ENCODE measurements at regions not wholly inside any gene's neighbourhood (a gene's known extent, or its start where the extent isn't known, plus 50 kb on each side); places are given as distances from the start of the nearest gene placed in this dataset.
"Not testable (repeated sequence)": the region's sequence is repeated elsewhere in the genome, so short reads cannot be mapped to it uniquely, and the experiment has no call there.

DNA sequence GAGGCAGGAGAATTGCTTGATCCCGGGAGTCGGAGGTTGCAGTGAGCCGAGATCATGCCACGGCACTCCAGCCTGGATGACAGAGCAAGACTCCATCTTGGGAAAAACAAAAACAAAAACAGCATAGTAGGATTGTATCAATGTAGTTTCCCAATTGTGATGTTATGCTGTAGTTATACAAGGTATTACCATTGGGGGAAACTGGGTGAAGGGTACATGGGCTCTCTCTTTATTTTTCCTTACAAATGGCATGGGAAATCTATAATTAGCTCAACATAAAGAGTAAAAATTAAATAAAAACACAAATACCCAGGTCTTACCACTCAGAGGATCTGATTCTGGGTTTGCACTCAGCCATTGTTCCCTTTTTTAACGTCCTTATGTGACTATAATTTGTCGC is 107.9 kb downstream of the KATNIP start:
- Histone ChIP-seq H3K4me3 (ENCODE audit: low read length) (no peak overlapping the region), H3K9ac (ENCODE audit: low read depth, low read length) (no peak overlapping the region), H3K9me3 (ENCODE audit: insufficient read depth, low read depth, low read length) (no peaks in the 10 kb centered on the region), H3K27ac (ENCODE audit: low read depth, low read length) (no peak overlapping the region), H3K36me3 (ENCODE audit: insufficient read depth, low read length) (peaks cover 5% of the 10 kb centered on the region; the same call in 1 of the 2 replicates), H3K4me1 (ENCODE audit: insufficient read depth, low read length) (no peaks in the 10 kb centered on the region), H3K27me3 (ENCODE audit: insufficient read depth, low read length) (no peaks in the 10 kb centered on the region)
- WGBS = 97% methylated on average over 6 of the region's 6 CpGs

DNA sequence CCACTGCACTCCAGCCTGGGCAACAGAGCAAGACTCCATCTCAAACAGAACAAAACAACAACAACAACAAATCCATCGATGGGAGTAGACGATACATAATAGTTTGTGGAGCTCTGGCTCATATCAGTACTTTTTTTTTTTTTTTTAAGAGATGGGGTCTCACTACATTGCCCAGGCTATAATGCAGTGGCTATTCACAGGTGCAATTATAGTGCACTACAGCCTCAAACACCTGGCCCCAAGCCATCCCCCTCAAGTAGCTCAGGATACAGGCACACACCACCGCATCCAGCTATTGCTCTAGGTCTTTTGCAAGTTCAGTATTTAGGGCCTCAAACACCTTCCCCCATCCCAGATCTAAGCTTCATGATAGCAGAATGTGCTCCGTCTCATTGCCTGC is 110.6 kb downstream of the KATNIP start:
- H3K36me3 ChIP-seq (ENCODE audit: insufficient read depth, low read length) = peaks cover 5% of the 10 kb centered on the region; the same call in 1 of the 2 replicates
- H3K27ac ChIP-seq (ENCODE audit: low read depth, low read length) = no peak overlapping the region
- no peaks in the 10 kb centered on the region for H3K4me1 ChIP-seq (ENCODE audit: insufficient read depth, low read length)
- WGBS = 97% methylated on average over 4 of the region's 4 CpGs
- H3K4me3 ChIP-seq (ENCODE audit: low read length) = no peak overlapping the region
- H3K27me3 ChIP-seq (ENCODE audit: insufficient read depth, low read length) = no peaks in the 10 kb centered on the region
- H3K9me3 ChIP-seq (ENCODE audit: insufficient read depth, low read depth, low read length) = no peaks in the 10 kb centered on the region
- H3K9ac ChIP-seq (ENCODE audit: low read depth, low read length) = no peak overlapping the region

DNA sequence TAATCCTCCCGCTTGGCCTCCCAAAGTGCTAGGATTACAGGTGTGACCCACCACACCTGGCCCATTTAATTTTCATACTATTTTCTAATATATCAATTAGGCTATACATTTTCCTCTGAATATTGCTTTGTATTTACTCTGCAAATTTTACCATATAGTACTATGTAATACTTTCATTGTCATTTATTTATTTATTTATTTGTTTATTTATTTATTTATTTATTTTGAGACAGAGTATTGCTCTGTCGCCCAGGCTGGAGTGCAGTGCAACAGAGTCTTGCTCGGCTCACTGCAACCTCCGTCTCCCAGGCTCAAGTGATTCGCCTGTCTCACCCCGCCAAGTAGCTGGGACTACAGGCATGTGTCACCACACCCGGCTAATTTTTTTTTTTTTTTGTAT is 113.3 kb downstream of the KATNIP start:
- not testable (repeated sequence) for H3K27me3 ChIP-seq (ENCODE audit: insufficient read depth, low read length); H3K36me3 ChIP-seq (ENCODE audit: insufficient read depth, low read length); H3K9ac ChIP-seq (ENCODE audit: low read depth, low read length); H3K4me3 ChIP-seq (ENCODE audit: low read length); H3K9me3 ChIP-seq (ENCODE audit: insufficient read depth, low read depth, low read length); H3K4me1 ChIP-seq (ENCODE audit: insufficient read depth, low read length); H3K27ac ChIP-seq (ENCODE audit: low read depth, low read length)
- WGBS = 95% methylated on average over 7 of the region's 7 CpGs

DNA sequence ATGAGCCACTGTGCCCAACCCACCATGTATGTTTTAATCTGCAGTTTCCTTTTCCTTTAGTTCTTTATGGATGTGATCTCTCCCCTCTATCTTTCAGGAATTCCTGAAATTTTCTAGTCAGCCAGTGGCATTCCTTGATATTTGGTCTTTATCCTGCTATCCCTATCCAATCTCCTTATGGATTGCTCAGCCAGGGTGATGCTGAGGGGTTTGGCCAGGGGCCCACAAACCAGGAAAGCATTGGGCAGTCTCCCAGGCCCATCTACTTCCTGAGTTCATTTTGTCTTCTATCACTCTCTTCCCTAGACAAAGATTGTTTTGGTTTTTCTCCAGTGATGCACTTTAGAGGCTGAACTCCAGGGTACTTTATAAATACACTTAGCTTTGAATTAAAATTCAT is 115.9 kb downstream of the KATNIP start:
- no peaks in the 10 kb centered on the region for H3K9me3 ChIP-seq (ENCODE audit: insufficient read depth, low read depth, low read length)
- no peak overlapping the region for H3K27ac ChIP-seq (ENCODE audit: low read depth, low read length)
- no peak overlapping the region for H3K4me3 ChIP-seq (ENCODE audit: low read length)
- no peaks in the 10 kb centered on the region for H3K36me3 ChIP-seq (ENCODE audit: insufficient read depth, low read length)
- H3K9ac ChIP-seq (ENCODE audit: low read depth, low read length) = no peak overlapping the region
- H3K27me3 ChIP-seq (ENCODE audit: insufficient read depth, low read length) = no peaks in the 10 kb centered on the region
- no peaks in the 10 kb centered on the region for H3K4me1 ChIP-seq (ENCODE audit: insufficient read depth, low read length)

DNA sequence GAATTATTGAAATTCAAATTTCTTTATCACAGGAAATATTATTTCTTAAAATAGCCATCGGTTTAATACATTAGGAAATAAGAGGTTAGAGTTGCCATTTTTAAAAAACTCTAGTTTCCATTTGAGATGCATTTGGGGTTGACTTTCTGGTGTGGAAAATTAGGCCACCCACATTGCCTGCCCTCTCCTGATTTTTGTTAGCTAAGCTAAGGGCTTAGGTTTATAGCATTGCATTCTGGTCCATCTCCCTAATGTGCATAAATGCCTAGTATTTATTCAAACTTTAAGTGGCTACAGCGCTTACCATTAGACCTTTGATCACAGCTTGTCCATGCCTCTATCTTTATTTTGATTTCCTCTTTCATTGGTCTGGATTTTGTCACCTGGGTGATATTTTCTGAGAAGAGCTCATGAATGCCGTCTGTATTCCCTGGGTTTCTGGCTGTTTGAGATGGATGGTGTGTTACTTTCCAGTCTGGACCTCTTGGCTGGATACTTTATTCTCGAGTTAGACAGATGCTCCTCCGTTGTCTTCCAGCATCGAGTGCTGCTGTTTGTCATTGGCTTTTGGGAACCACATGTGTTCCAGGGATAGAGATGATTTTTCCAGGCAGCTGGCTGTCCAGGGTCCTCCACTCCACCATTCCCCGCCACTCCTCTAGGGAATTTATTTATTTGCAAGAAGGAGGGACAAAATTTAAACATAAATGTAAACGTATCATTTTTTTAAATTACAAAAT is 120.3 kb downstream of the KATNIP start:
- Histone ChIP-seq H3K27me3 (ENCODE audit: insufficient read depth, low read length) (no peaks in the 10 kb centered on the region), H3K9me3 (ENCODE audit: insufficient read depth, low read depth, low read length) (no peaks in the 10 kb centered on the region), H3K27ac (ENCODE audit: low read depth, low read length) (no peak overlapping the region), H3K9ac (ENCODE audit: low read depth, low read length) (no peak overlapping the region), H3K36me3 (ENCODE audit: insufficient read depth, low read length) (no peaks in the 10 kb centered on the region), H3K4me1 (ENCODE audit: insufficient read depth, low read length) (no peaks in the 10 kb centered on the region), H3K4me3 (ENCODE audit: low read length) (no peak overlapping the region)
- WGBS = 93% methylated on average over 6 of the region's 8 CpGs

DNA sequence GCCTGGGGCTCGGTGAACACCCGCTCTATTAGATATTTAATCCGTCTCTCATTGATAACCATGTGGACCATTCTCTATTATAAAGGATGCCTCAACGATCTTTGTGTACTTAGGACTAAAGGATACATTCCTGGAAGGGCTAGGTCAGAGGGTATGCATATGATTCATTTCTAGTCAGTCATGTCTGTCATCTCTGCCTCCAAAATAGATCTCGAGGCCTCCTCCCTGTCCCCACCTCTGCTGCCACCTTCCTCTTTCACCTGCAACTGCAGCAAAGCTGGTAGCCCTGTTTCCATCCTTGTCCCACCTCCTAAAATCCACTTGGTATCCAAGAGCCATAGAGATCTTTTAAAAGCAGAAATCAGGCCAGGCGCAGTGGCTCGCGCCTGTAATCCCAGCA is 121.5 kb downstream of the KATNIP start:
- H3K9me3 ChIP-seq (ENCODE audit: insufficient read depth, low read depth, low read length) = no peaks in the 10 kb centered on the region
- H3K27ac ChIP-seq (ENCODE audit: low read depth, low read length) = no peak overlapping the region
- WGBS = 97% methylated on average over 8 of the region's 8 CpGs
- no peaks in the 10 kb centered on the region for H3K27me3 ChIP-seq (ENCODE audit: insufficient read depth, low read length)
- H3K36me3 ChIP-seq (ENCODE audit: insufficient read depth, low read length) = no peaks in the 10 kb centered on the region
- H3K4me3 ChIP-seq (ENCODE audit: low read length) = no peak overlapping the region
- no peaks in the 10 kb centered on the region for H3K4me1 ChIP-seq (ENCODE audit: insufficient read depth, low read length)
- no peak overlapping the region for H3K9ac ChIP-seq (ENCODE audit: low read depth, low read length)

DNA sequence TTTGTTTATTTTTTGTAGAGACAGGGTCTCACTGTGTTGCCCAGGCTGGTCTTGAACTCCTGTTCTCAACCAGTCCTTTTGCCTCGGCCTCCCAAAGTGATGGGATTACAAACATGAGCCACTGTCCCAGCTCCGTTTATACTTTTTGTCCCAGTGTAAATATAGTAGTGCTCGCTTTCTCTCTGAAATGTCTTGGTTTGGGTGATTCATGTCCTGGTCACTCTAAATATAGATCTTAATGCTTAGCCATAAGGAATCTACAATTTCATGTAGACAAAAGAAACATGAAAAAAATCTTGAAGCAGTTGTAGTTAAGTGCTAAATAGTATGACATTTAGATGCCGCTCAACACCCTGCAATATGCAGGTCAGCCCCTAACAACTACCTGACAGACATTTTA is 126.9 kb downstream of the KATNIP start:
- 100% methylated on average over 3 of the region's 4 CpGs for WGBS
- Histone ChIP-seq H3K4me3 (ENCODE audit: low read length) (no peak overlapping the region), H3K9me3 (ENCODE audit: insufficient read depth, low read depth, low read length) (no peaks in the 10 kb centered on the region), H3K27me3 (ENCODE audit: insufficient read depth, low read length) (no peaks in the 10 kb centered on the region), H3K36me3 (ENCODE audit: insufficient read depth, low read length) (peaks cover 26% of the 10 kb centered on the region), H3K27ac (ENCODE audit: low read depth, low read length) (no peak overlapping the region), H3K9ac (ENCODE audit: low read depth, low read length) (no peak overlapping the region), H3K4me1 (ENCODE audit: insufficient read depth, low read length) (no peaks in the 10 kb centered on the region)

DNA sequence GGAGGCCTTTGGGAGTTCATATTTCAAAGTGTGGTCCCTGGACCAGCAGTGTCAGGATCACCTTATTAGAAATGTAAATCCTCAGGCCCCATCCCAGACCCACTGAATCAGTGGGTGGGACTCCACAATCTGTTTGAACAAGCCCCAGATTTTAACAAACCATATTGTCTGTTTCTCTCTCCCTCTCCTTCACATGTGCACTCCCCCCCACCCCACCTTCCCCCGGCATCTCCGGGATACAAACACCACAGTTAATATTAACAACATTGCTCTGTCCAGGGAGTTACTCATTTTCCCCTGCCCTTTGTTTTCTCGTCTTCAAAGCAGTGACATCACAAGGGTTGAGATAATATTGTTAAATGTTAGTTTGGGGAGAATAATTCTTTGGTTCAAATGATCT is 127.3 kb downstream of the KATNIP start:
- no peak overlapping the region for H3K4me3 ChIP-seq (ENCODE audit: low read length)
- WGBS = 86% methylated on average over 2 of the region's 3 CpGs
- H3K9ac ChIP-seq (ENCODE audit: low read depth, low read length) = no peak overlapping the region
- H3K27ac ChIP-seq (ENCODE audit: low read depth, low read length) = no peak overlapping the region
- no peaks in the 10 kb centered on the region for H3K27me3 ChIP-seq (ENCODE audit: insufficient read depth, low read length)
- H3K4me1 ChIP-seq (ENCODE audit: insufficient read depth, low read length) = no peaks in the 10 kb centered on the region
- no peaks in the 10 kb centered on the region for H3K9me3 ChIP-seq (ENCODE audit: insufficient read depth, low read depth, low read length)
- H3K36me3 ChIP-seq (ENCODE audit: insufficient read depth, low read length) = peaks cover 30% of the 10 kb centered on the region

DNA sequence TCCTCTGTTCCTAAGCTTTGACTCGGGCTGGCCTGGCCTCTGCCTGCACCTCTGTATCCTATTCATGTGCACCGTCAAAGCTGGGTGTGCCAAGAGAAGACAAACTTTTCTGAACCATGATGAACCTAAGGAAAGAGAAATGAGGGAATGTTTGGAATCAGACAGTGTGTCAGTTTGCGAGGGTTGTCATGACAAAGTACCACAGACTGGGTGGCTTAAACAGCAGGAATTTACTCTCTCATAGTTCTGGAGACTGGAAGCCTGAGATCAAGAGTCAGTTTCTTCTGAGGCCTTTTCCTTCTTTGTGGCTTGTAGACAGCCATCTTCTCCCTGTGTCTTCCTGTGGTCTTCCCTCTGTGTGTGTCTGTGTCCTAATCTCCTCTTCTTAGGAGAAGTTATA is 129.0 kb downstream of the KATNIP start:
- no peak overlapping the region for H3K27ac ChIP-seq (ENCODE audit: low read depth, low read length)
- H3K27me3 ChIP-seq (ENCODE audit: insufficient read depth, low read length) = no peaks in the 10 kb centered on the region
- no peak overlapping the region for H3K9ac ChIP-seq (ENCODE audit: low read depth, low read length)
- no peak overlapping the region for H3K4me3 ChIP-seq (ENCODE audit: low read length)
- H3K9me3 ChIP-seq (ENCODE audit: insufficient read depth, low read depth, low read length) = no peaks in the 10 kb centered on the region
- H3K36me3 ChIP-seq (ENCODE audit: insufficient read depth, low read length) = peaks cover 36% of the 10 kb centered on the region
- 94% methylated on average over 3 of the region's 3 CpGs for WGBS
- H3K4me1 ChIP-seq (ENCODE audit: insufficient read depth, low read length) = no peaks in the 10 kb centered on the region

DNA sequence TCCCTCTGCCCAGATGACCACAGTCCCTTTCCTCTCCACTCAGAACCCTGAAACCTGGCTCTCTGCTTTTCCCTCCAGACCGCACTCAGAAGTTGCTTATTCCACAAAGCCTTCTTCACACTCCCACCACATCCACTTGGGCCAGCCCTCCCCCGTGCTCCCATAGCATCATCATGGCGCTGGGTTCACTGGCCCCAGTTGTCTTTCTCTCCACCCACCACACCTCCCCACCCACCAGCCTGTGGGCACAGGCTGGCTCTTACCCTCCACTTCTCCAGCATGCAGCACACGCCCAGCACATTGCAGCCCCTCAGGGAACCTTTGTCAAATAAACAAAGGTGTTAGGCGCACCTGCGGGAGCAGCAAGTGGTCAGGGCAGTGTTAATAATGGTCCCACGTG is 130.0 kb downstream of the KATNIP start:
- 86% methylated on average over 7 of the region's 7 CpGs for whole genome bisulfite sequencing
- H3K36me3 ChIP-seq (ENCODE audit: insufficient read depth, low read length) = peaks cover 36% of the 10 kb centered on the region
- H3K4me1 ChIP-seq (ENCODE audit: insufficient read depth, low read length) = no peaks in the 10 kb centered on the region
- no peak overlapping the region for H3K4me3 ChIP-seq (ENCODE audit: low read length)
- no peaks in the 10 kb centered on the region for H3K9me3 ChIP-seq (ENCODE audit: insufficient read depth, low read depth, low read length)
- H3K27me3 ChIP-seq (ENCODE audit: insufficient read depth, low read length) = no peaks in the 10 kb centered on the region
- H3K27ac ChIP-seq (ENCODE audit: low read depth, low read length) = no peak overlapping the region
- H3K9ac ChIP-seq (ENCODE audit: low read depth, low read length) = no peak overlapping the region

DNA sequence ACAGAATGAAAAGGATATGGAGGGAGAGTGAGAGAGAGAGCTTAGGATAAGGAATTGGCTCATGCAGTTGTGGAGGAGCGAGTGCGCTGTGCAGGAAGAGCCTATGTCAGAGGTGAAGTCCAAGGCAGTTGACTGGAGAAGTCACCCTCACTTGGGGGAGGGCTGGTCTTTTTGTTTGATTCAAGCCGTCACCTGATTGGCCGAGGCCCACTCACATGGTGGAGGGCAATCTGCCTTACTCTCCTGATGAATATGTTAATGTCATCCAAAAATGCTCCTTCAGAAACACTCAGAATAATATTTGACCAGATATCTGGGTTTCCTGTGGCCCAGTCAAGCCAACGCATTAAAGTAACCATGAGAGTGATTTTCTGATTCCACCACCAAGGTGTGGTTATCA is 131.7 kb downstream of the KATNIP start:
- Histone ChIP-seq H3K4me1 (ENCODE audit: insufficient read depth, low read length) (no peaks in the 10 kb centered on the region), H3K9me3 (ENCODE audit: insufficient read depth, low read depth, low read length) (no peaks in the 10 kb centered on the region), H3K36me3 (ENCODE audit: insufficient read depth, low read length) (peaks cover 39% of the 10 kb centered on the region), H3K4me3 (ENCODE audit: low read length) (no peak overlapping the region), H3K9ac (ENCODE audit: low read depth, low read length) (no peak overlapping the region), H3K27ac (ENCODE audit: low read depth, low read length) (no peak overlapping the region), H3K27me3 (ENCODE audit: insufficient read depth, low read length) (no peaks in the 10 kb centered on the region)
- 93% methylated on average over 5 of the region's 5 CpGs for WGBS

DNA sequence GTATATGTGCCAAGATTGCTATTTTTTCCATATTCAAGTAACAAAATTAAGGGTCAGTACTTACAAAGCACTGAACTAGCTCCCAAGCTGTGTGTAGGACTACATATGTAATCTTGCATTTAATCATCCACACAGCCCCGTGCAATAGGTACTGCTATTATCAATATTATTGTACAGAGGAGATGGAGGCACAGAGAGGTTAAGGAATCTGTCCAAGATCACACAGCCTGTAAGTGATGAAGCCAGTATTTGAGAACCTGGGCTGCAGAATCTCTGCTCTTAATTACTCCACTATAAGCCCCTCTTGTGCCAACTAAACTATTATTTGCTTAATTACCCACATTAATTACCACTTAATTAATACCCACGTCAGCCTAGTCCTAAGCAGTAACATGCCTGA is 134.1 kb downstream of the KATNIP start:
- Histone ChIP-seq H3K4me3 (ENCODE audit: low read length) (no peak overlapping the region), H3K9ac (ENCODE audit: low read depth, low read length) (no peak overlapping the region), H3K27me3 (ENCODE audit: insufficient read depth, low read length) (no peaks in the 10 kb centered on the region), H3K9me3 (ENCODE audit: insufficient read depth, low read depth, low read length) (no peaks in the 10 kb centered on the region), H3K4me1 (ENCODE audit: insufficient read depth, low read length) (no peaks in the 10 kb centered on the region), H3K27ac (ENCODE audit: low read depth, low read length) (no peak overlapping the region), H3K36me3 (ENCODE audit: insufficient read depth, low read length) (peaks cover 24% of the 10 kb centered on the region)
- WGBS = 94% methylated on average over 1 of the region's 2 CpGs

Data from HUES64 (cell line).